NCI-H128 (cell line): ENCODE measurements at regions not wholly inside any gene's neighbourhood (a gene's known extent, or its start where the extent isn't known, plus 50 kb on each side); places are given as distances from the start of the nearest gene placed in this dataset.

Source experiments
- DNase-seq: peaks from one replicate; lab custom pipeline; 2025; ENCODE audit not compliant: unreplicated experiment; lab: John Stamatoyannopoulos, UW

DNA sequence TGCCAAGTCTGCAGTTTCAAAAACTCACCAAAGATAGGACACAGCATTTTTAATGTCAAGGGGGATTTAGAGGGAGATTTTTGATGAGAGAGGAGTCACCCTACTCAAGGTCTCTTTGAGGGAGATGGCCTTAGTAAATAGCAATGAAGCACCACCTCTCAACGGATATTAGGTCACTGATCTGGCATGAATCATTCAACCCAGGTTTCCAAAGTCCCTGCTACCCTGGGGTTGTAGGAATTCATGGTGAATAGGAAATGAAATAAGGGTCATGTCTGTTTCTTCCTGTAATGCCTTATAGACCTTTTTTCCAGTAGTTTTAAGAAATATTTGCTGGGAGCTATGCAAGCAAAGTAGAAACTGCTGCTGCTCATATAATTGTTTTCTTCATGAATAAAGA, 2154.9 kb downstream of the LRRC4C start:
- DNase-seq, result no peak

DNA sequence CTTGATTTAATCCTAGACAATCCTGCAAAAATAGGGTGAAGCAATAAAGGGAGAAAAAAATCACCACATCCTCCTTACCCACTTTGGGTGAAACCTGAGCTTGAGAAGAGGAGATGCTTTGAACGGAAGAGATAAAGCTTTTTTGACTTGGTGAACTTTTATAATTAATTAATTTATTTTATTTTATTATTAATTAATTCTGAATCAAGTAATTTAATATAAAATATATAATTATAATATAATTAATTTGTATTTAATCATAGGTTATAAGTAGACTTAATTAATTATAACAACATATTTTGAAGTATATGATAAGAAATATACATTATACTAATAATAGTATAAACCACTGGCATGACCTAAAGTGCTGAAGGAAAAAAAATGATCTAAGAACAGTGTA, 2164.8 kb downstream of the LRRC4C start:
- DNase-seq, result no peak

DNA sequence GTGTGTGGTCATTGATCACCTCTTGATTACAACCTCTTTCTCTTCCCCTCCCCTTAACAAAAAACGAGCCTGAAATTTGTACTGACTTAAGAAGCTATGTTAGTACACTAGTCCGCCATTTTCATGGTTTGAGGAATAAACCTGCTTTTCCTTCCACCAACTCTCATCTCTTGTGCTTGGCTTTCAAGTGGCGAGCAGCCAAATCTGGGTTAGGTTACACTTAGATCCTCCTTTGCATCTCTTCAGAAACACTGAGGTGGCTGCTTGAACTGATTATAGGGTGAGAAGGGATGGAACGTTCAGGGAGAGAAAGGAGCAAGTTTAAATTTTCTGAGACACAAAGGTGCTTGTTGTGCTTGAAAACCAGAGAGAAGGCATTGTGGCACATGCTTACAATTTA, 2171.4 kb downstream of the LRRC4C start:
- DNase-seq, result no peak

DNA sequence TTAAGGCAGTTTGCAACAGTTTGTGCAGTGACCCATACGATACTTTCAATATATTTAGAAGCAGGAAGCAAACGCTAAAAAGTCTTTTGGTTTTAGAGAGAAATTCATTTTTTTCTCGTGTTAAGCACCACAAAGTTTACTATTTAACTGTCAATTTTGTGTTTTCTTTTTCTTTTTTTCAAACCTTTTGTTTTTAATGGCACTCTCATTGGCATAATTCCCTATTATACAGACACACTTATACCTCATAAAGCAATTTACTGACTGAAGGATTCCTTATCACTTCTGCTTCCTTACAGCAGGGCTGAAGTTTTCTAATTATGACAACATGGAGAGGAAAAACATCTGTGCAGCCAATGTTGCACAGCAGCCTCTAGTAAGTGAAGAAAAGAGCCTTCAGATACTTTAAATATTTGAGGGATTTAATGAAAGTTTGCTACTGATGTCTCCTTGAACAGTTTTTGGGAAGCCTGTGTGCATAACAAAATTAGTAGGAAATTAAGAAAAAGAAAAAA, 2191.2 kb downstream of the LRRC4C start:
- no peak for DNase-seq

DNA sequence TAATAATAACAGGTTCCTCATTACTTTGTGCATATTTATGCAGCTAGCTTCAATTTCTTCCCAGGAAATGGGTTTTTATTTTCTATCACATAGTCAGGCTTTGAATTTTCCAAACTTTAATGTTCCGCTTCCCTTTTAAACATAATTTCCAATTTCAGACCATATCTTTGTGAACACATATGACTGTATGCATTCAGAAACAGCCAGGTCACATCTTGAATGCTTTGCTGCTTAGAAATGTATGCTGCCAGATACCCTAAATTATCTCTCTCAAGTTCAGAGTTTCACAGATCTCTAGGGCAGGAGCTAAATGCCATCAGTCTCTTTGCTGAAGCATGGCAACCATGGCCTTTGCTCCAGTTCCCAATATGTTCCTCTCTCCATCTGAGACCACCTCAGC, 2203.8 kb downstream of the LRRC4C start:
- DNase-seq, result no peak

DNA sequence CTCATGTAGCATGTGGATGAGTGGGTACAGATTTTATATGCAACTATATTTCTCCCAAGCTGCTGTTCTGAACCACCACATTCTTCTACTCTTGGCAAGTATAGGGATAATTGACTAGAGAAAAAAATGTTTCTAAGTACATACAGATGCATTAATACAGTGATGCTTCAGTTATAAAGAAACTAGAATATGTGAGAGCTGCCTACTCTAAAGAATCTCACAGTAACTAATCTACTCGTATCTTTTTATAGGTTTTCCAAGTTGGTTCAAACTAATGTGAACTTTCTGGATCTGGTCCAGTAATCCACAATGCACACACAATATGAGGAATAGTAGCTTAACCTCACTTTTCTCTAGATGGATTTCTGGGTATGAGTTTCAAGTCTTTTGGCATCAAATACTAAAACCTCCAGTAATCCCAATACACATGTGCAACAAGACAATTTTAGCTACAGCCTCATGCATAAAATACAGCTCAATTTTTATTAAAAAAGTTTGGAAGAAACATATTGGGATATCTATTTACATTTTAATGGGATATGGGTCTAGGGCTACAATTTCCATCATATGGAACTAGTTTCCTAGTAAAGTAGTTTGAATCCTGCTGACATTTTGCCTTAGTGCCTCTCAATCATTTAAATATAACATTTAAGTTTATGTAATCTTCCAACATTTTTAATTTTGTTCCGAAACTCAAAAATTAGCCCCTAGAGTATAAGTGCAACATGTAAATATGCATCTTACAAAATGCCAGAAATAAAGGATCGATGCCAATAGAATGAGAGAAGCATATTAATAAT, 2209.7 kb downstream of the LRRC4C start:
- no peak for DNase-seq

DNA sequence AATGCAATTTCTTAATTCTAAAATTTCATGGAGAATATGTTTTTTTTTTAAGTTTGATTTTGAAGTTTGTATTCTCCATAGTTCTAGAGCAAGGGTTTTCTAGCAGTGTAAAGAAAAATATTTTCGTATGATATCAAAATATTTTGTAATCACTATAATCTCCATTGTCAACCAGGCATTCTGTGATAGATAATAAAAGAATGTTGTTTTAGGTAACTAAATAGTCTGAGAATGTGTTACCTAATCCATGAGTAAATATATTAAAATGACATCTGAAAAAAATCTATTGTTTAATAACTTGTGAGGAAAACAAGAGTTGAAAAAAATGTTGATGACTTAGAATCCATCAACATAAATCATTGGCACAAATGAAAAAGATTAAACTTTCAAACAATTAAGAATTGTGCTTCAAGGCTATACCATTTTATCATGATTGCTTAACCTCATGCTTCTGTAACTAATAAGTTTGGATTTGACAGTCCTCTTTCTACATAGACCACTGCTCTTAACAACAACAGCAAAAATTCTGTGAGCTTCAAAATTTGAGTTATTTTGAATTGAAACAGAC, 2211.8 kb downstream of the LRRC4C start:
- DNase-seq, result no peak

DNA sequence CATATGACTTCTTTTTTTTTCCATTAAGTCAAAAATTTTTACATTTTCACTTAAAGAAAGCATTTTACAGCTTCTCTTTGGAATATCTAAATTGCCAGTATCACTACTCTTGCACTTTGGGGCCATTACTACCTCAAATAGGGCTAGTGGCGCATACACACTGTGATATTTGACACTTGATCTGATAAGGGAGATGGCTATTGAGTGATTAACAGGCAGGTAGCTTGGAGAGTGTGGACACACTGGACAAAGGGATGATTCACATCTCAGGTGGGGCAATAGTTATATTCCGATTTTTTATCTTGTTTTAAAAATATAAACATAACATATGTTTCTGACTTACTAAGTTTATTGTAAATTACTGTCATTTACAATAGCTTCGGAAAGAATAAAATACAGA, 2219.9 kb downstream of the LRRC4C start:
- DNase-seq, result no peak

DNA sequence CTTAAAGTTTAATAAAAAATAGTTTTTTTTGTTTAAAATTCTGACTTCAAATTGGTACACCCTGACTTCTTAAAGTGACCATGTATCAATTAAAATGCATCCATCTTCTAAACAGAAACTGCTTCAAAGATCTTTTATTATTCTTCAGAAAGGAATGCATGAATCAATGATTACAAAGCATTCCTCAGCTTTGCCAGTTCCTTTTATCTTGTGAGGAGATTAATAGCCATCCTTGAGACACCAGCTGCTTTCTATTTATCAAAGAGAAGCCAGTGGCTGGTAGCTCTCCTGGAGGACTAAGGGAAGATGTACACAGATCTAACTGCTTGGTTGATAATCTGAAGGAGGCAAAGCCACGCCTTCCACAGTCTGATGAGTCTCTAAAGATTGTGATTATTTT, 2222.5 kb downstream of the LRRC4C start:
- no peak for DNase-seq

DNA sequence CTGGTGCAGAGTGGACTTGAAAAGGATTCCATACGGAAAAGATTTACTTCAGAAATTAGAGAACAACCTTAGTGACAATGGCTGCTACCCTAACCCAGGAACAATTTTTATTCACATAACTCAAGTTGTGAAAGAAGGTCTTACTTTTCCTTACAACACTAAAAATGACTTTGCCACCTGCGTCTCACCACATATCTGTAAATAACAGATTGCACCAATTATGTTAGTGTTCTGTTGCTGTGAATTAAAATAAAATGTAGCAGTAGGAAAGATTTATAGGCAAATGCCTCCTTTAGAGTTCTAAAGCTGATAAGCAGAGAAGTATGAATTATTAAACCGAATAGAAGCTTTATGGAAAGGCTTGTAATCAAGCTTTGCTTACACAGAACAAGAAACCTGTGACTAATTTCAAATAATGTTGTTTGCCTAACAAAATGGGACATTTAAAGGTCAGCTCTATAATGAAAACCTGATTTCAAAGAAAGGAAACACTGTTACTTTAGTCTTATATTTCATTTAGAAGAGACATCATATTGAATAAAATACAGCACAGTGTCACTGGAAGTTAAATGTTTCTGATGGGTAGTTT, 2237.8 kb downstream of the LRRC4C start:
- DNase-seq, result no peak

DNA sequence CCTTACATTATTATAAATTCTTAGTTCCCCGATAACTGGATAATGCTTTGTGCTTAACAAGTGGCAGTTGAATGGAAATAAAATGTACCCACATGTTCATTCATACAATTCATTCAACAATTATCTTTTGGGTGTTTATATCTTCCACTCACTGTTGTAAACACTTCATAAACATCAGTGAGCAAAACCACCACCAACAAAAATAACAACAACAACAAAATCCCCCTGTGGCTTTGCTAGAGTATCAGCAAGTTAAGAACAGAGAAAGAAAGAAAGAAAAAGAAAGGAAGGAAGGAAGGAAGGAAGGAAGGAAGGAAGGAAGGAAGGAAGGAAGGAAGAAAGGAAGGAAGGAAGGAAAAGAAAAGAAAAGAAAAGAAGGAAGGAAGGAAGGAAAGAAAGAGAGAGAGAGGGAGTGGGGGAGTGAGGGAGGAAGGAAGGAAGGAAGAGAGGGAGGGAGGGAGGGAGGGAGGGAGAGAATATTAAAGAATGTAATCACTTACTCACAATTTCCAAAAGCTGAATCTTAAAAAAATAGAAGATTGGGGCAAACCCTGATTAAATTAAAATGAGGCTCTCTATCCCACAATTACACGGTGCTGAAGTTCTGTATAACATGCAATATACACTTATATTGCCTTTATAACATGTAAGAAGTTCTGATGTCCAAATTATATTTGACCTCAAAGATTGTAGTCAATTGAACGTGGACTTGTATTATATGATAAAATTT, 2238.8 kb downstream of the LRRC4C start:
- DNase-seq, result no peak

DNA sequence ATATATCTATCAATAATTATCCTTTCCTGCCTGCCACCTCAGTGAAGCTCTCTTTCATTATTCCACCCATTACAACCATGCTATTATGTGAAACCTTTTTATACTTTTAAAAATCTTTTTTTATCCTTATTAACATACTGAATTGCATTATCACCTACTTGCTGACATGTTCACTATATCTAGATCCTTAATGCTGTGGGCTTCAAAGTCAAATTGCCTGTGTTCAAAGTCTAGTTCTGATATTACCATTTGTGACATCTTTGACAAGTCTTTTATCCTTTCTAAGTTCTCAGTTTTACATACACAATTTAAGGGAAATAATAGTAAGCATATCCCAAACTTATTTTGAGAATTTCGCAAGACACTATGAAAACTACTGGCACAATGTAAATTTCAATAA, 2239.4 kb downstream of the LRRC4C start:
- no peak for DNase-seq

DNA sequence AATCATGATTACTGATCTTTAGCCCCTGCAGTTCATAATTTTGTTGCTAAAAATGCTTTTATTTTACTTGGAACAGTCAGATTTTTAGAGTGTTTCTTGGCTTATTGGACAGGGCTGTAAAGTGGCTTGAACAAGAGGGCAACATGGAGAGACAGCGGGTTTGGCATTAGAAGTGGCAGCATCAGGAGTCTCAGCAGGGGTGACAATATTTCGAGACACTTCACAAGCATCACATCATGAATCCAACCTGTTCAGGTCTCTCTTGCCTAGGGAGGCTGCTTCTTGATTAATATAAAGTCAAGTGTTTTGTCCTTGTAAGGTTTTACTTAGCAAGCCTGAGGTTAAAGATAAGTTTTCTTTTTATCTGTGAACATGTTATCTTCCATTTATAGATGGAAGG, 2249.5 kb downstream of the LRRC4C start:
- no peak for DNase-seq

DNA sequence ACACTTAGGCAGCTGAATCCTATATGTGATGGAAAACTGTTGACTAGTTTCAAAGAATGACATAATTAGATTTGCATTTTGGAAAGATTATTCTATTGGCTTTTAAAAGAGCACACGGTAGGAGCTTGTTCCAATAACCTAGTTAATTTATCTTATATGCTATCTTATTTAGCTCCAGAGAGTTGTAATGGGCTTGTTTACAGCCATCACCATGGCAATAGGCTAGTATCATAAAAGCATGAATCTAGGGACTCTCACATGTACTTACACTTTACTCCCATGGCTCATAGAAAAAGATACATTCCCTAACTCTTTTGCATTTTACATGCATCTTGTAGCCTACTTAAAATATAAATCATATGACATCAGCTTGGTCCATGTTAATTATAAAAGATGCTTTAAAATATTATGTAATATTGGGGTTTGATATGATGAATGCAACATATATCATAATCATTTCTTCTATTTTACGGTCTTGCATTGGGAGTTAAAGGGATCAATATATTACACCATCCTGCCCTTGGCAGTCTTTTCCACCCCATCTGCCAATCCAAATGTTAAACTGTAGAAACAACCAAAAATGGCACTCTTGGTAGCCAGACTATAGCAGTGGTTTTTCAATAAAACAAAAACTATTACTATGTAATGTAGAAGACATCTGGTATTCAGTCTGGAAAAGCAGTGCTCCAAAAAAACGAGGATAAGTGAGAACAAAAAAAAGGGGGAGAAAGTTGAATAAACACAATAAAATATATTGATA, 2254.0 kb downstream of the LRRC4C start:
- no peak for DNase-seq

DNA sequence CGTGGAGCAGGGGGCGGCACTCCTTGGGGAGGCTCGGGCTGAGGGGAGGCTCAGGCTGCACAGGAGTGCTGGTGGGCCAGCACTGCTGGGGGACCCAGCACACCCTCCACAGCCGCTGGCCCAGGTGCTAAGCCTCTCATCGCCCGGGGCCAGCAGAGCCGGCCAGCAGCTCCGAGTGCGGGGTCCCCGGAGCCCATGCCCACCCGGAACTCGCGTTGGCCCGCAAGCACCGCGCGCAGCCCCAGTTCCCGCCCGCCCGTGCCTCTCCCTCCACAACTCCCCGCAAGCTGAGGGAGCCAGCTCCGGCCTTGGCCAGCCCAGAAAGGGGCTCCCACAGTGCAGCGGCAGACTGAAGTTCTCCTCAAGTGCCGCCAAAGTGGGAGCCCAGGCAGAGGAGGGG, 2266.8 kb downstream of the LRRC4C start:
- DNase-seq, result no peak

DNA sequence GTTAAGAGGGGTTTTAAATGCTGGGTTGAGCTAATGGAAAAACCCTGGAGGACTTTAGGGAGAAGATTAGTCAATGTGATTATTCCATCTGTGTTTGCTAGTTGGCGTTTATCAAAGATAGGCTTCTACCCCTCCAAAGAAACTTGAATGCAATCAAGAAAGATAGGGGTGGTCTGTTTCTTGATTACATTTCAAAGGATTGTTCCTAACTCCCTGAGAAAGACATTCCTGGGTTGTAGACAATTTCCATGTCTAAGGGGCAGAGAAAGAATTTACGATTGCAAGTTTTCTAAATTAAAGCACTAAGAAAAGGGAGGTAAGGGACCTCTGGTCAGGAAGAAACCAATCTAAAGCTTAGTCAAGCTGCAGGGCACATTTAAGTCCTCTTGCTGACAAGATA, 2268.7 kb downstream of the LRRC4C start:
- no peak for DNase-seq

DNA sequence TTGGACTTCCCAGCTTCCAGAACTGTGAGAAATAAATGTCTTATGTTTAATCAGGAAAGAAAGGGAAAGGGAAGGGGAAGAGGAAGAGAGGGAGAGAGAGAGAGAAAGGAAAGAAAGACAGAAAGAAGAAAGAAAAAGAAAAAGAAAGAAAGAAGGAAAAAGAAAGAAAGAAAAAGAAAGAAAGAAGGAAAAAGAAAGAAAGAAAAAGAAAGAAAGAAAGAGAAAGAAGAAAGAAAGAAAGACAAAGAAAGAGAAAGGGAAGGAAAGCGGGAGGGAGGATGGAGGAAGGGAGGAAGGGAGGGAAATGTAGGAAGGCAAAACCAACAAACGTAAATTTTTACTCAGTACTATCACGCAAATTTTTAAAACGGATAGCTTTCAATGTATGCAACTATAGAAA, 2281.8 kb downstream of the LRRC4C start:
- DNase-seq, result no peak

DNA sequence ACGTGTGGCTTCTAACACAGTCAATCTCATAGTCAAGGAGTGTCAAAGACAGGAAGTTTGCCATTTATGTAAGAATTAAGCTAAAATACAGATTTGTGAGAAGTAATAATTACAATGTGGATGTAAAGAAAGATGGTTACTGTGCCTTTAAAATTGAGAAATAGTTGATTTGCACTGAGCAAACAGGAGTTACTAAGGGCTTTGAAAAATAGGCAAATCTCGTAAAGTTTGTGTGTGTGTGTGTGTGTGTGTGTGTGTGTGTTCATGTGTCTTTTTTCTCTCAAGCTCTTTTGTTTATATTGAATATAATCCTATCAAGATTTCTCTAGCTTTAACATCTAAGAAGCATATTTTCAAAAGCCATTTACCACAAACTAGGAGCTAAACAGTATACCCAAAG, 2284.5 kb downstream of the LRRC4C start:
- DNase-seq, result no peak

DNA sequence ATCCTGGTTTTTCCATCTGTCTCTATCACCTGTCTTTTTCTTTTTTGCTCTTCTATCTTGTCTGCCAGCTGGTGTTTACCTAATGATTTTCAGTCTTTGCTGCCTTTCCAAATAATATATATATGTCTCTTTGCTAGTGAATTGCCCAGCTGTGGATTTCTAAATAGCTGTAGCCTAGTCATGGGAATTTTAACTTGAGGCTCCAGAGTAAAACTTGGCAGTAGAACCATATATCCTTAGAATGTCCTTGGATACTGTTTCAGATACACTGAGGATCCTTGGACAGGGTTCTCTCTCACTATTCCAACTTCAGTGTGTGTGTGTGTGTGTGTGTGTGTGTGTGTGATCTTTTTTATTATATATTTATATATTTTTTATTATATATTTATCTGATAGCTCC, 2285.3 kb downstream of the LRRC4C start:
- DNase-seq, result no peak

DNA sequence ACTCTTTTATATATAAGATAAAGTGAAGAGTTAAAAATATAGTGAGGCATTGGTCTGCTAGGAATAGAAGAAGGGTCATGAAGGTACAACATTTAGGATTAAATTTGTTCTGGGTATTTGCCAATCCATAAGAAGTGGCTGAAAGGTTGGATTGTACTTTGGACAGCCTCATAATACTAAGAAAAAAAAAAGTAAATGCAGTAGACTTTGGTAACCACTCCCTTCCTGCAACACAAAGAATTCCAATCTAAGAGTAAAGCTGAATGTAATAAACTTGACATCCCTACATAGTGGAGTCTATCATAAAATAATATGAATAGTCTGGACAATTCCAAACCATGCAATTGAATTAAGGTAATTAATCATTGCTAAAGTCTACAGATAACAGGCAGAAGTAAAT, 2294.4 kb downstream of the LRRC4C start:
- no peak for DNase-seq

DNA sequence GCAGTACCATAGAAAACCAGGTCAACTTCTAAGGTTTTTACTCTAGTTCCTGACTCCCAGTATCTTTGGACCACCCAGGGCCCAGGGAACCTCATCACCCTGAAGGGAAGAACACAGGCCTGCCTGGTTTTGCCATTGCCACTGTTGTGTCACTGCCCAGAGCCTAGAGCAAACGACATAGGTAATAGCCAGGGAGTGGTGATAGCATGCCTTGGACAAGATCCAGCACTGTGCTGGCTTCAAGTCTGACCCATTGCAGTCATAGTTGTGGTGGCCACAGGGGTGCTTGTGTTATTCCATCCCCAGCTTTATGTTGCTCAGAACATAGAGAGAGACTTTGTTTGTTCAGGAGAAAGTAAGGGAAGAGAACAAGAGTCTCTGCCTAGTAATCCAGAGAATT, 2310.2 kb downstream of the LRRC4C start:
- DNase-seq, result no peak
